GM06990 (cell line): ENCODE measurements at regions not wholly inside any gene's neighbourhood (a gene's known extent, or its start where the extent isn't known, plus 50 kb on each side); places are given as distances from the start of the nearest gene placed in this dataset.

ENCODE experiments used
- DNase-seq: peaks from one replicate; pipeline ENCODE4 v3.0.0-alpha.2; 2011; ENCODE audit not compliant: insufficient read length; ENCODE audit errors: extremely low read depth
- H3K27me3 ChIP-seq: replicated peaks from 2 replicates; pipeline ENCODE4 v1.6.0; 2011; ENCODE audit warnings: low read length; ENCODE audit not compliant: control insufficient read depth, insufficient read depth
- H3K36me3 ChIP-seq: 2 replicates; pipeline ENCODE4 v1.5.1; 2011; ENCODE audit warnings: low read length; ENCODE audit not compliant: control insufficient read depth, insufficient read depth
- H3K4me3 ChIP-seq: replicated peaks from 2 replicates; pipeline ENCODE4 v1.5.1; 2011; ENCODE audit warnings: low read depth, mild to moderate bottlenecking, control low read depth, low read length
- TF ChIP-seq, protein P1 (sequence below): IDR thresholded peaks from 2 replicates; pipeline ENCODE4 v1.5.1; 2011; ENCODE audit warnings: low read length, control low read depth, mild to moderate bottlenecking, inconsistent platforms; ENCODE audit not compliant: insufficient read depth, poor library complexity, severe bottlenecking

DNA sequence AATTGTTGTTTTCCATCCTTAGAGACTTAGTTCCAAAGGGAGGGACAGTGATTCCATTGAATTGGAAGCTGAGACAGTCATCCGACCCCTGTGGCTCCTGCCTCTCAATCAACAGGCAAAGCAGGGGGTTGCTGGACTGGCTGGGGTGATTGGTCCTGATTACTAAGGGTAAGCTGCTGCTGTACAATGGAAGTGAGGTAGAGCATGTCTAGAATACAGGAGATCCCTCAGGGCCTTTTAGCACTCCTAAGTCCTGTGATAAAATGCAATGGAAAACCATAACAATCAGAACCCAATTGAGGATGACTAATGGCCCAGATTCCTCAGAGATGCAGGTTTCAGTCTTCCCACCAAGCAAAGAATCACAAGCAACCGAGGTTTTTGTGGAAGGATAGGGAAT is 127.6 kb downstream of the AASDH start:
- TF ChIP-seq, protein P1, sequence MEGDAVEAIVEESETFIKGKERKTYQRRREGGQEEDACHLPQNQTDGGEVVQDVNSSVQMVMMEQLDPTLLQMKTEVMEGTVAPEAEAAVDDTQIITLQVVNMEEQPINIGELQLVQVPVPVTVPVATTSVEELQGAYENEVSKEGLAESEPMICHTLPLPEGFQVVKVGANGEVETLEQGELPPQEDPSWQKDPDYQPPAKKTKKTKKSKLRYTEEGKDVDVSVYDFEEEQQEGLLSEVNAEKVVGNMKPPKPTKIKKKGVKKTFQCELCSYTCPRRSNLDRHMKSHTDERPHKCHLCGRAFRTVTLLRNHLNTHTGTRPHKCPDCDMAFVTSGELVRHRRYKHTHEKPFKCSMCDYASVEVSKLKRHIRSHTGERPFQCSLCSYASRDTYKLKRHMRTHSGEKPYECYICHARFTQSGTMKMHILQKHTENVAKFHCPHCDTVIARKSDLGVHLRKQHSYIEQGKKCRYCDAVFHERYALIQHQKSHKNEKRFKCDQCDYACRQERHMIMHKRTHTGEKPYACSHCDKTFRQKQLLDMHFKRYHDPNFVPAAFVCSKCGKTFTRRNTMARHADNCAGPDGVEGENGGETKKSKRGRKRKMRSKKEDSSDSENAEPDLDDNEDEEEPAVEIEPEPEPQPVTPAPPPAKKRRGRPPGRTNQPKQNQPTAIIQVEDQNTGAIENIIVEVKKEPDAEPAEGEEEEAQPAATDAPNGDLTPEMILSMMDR = no peak
- H3K36me3 ChIP-seq = no peaks in the 10 kb centered on the region
- no peak for DNase-seq
- no peak overlapping the region for H3K4me3 ChIP-seq
- H3K27me3 ChIP-seq = no peaks in the 10 kb centered on the region

DNA sequence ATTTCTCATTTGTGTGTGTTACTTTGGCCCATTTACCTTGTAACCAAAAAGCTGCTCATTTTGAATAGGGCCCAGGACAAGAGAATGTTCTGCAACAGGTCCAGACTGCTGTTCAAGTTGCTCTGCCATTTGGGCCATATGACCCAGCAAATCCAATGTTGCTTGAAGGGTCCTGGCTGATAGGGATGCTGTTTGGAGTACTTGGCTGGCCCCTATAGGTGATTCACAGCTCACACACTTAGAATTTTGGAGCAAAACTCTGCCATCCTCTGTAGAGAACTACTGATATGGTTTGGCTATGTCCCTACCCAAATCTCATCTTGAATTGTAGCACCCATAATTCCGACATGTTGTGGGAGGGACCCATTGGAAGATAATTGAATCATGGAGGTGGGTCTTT is 131.5 kb downstream of the AASDH start:
- H3K4me3 ChIP-seq = no peak overlapping the region
- no peak for DNase-seq
- no peaks in the 10 kb centered on the region for H3K27me3 ChIP-seq
- H3K36me3 ChIP-seq = no peaks in the 10 kb centered on the region
- TF ChIP-seq, protein P1 = no peak

DNA sequence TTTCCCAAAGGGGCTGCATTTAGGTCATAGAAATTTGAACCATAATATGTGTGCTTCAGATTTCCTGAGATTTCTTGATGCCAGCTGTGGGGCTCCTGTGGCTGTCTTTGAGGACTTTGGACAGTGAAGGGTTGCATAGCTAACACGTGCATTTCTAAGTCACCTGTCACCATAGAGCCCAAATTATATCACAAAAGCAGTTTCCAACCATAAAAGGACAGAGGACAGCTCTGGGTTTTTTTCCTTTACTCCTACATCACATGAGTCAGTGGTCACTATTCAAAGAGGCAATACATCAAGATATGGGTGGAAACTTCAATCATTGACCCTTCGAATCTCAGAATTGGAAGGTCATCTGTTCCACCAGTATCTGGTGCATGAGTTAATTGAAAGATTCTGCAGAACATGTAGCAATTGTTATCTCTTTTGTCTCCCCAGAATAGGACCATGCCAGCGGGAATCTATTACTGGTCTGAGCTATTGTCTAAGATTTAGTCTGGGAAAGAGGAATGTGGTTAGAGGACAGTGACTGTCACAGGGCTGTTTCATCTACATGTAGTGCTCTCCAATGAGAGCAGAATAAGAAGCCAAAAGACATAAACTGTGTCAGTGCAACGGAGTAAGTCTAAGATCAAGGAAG is 133.5 kb downstream of the AASDH start:
- no peak for DNase-seq
- H3K27me3 ChIP-seq = no peaks in the 10 kb centered on the region
- H3K36me3 ChIP-seq = no peaks in the 10 kb centered on the region
- H3K4me3 ChIP-seq = no peak overlapping the region
- TF ChIP-seq, protein P1 = no peak

DNA sequence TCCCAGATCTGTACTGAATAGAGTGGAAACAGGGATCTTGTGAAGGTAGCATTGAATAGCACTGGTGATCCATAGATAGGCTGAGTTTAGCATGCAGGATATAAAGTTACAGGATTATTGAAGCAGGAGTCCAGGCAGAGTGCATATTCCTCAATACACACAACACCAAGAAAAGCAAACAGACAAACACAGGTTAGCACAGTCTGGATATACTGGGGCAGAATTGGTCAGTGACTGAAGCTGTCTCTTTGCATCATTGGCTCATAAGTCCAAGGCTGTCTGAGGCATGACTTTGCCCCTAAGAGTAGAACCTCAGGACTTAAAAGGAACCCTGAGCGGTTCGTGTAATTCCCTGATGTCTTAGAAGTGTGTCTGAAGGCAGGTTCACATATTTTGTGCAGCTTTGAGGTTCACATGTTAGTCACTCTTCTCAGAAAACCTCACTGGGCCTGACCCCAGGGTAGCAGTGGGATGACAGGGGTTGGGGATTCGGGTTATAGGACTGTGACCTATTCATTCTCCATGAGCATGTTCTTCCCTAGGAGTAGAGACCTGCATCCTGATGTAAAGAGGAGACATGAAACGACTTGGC is 134.6 kb downstream of the AASDH start:
- Histone ChIP-seq H3K36me3 (no peaks in the 10 kb centered on the region), H3K4me3 (no peak overlapping the region), H3K27me3 (no peaks in the 10 kb centered on the region)
- DNase-seq = no peak
- TF ChIP-seq, protein P1 = no peak

DNA sequence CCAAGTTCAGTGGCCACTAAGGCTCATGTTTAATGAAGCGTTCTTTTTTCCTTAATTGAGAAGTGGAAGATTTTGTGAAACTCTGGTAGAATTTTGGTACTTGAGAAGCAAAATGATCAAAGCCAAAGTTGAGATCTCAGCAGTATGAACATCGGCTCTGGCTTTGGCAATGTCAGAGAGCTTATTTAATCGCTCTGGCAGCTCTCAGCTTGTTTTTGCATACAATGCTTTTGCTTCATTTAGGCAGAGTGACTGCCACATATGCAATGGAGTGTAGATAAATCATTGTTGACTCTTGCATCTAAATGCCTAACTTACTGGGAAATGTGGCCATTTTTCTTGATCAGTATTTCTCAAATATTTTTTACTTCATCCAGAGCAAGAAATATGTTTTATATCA is 135.7 kb downstream of the AASDH start:
- Histone ChIP-seq H3K36me3 (no peaks in the 10 kb centered on the region), H3K27me3 (no peaks in the 10 kb centered on the region), H3K4me3 (no peak overlapping the region)
- no peak for DNase-seq
- TF ChIP-seq, protein P1 = no peak
